T-helper 17 cell (primary cell): ENCODE measurements at regions not wholly inside any gene's neighbourhood (a gene's known extent, or its start where the extent isn't known, plus 50 kb on each side); places are given as distances from the start of the nearest gene placed in this dataset.

ENCODE experiments used
- ATAC-seq: fragments of 150-1000 bp; cut with Tn5 transposase; 2 replicates; pipeline ENCODE4 v1.10.0; 2021; ENCODE audit warnings: mild to moderate bottlenecking, moderate library complexity
- DNase-seq, 3 donors: peaks; one replicate each; pipeline versions ENCODE4 v3.0.0 to v3.0.0-alpha.2; 2020 to 2021
- H3K9me3 ChIP-seq: one replicate; pipeline ENCODE4 v1.7.0; 2013; ENCODE audit warnings: low read length, mild to moderate bottlenecking; ENCODE audit not compliant: control insufficient read depth, poor library complexity, severe bottlenecking
- H3K27ac Mint-ChIP-seq: one replicate; pipeline ENCODE4 v1.8.0; 2022; ENCODE audit warnings: mild to moderate bottlenecking, moderate library complexity, mixed read lengths
- H3K27me3 Mint-ChIP-seq: one replicate; pipeline ENCODE4 v1.8.0; 2022; ENCODE audit warnings: mixed read lengths
- H3K36me3 Mint-ChIP-seq: one replicate; pipeline ENCODE4 v1.8.0; 2022; ENCODE audit warnings: low read depth, mixed read lengths
- H3K4me1 Mint-ChIP-seq: one replicate; pipeline ENCODE4 v1.8.0; 2022; ENCODE audit warnings: mild to moderate bottlenecking, mixed read lengths
- H3K4me3 Mint-ChIP-seq: one replicate; pipeline ENCODE4 v1.8.0; 2022; ENCODE audit warnings: mild to moderate bottlenecking, moderate library complexity, mixed read lengths

DNA sequence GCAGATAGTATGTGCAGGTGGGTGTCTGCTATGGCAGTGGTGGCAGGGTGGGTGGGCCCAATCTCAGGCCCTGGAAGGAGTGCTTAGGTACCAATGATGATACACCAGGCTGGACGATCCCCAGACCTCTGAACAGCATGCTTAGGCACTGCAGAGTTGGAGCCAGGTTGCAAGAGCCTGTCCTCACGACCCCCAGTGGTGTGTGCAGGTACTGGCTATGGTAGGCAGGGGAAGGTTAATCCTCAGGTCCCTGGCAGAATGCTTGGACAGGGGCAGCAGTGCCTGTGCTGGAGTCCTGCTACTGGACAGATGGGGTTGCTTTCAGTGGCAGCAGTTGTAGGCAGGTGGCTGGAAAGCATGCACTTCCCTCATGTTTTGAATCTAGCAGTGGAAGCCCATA is 100.5 kb upstream of the NEK7 start:
- Mint-ChIP-seq H3K36me3 (no peaks in the 10 kb centered on the region), H3K4me3 (no peak overlapping the region), H3K27me3 (no peaks in the 10 kb centered on the region), H3K4me1 (peaks cover 3% of the 10 kb centered on the region), H3K27ac (no peak overlapping the region)
- ATAC-seq (no peak), DNase-seq (no peak)
- no peaks in the 10 kb centered on the region for H3K9me3 ChIP-seq

DNA sequence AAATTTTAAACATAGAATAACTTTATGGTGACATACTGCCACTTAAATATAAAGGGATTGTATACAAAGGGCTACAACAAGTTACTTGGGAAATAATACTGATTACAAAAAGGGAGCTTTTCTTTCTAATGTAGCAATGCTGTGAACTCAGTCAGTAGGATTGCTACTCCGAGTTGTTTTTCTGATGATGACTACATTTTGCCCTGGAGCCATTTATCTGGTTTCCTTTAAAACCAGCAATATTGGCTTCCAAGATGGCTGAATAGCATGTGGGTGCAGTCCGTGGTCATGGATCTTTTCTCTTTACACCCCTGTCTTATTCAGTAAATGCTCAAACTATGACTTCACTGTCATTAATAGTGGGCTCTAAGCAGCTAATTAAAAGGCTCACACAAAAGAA is 92.6 kb upstream of the NEK7 start:
- Mint-ChIP-seq H3K27me3 (peaks cover 17% of the 10 kb centered on the region), H3K4me1 (peaks cover 2% of the 10 kb centered on the region), H3K4me3 (no peak overlapping the region)

DNA sequence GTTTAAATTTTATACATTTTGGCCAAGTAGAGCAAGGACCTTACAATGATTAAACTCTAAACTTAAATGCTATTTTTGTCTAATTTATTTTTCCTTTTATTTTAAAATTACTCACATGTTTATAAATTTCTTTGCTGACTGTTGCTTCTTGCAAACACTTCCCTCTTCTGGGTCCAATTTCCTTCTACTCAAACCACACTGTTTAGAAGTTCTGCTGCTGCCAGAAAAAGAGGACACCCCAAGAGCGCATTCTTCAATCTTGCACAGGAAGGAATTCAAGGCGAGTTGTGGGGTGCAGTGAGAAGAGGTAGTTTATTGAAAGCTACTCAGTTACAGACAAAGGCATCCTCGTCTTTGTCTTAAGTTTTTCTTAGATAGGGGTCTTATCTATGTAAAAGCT is 88.5 kb upstream of the NEK7 start:
- H3K9me3 ChIP-seq = no peaks in the 10 kb centered on the region
- no peak for ATAC-seq
- no peak for DNase-seq
- Mint-ChIP-seq H3K27ac (no peak overlapping the region), H3K36me3 (peaks cover 2% of the 10 kb centered on the region), H3K27me3 (peaks cover 24% of the 10 kb centered on the region), H3K4me3 (no peak overlapping the region), H3K4me1 (peaks cover under 1% of the 10 kb centered on the region)

More for the DNA sequence above, 92.6 kb upstream of the NEK7 start:
- Mint-ChIP-seq H3K27ac (no peak overlapping the region), H3K36me3 (peaks cover 2% of the 10 kb centered on the region)
- ATAC-seq = no peak
- no peaks in the 10 kb centered on the region for H3K9me3 ChIP-seq
- DNase-seq = no peak

DNA sequence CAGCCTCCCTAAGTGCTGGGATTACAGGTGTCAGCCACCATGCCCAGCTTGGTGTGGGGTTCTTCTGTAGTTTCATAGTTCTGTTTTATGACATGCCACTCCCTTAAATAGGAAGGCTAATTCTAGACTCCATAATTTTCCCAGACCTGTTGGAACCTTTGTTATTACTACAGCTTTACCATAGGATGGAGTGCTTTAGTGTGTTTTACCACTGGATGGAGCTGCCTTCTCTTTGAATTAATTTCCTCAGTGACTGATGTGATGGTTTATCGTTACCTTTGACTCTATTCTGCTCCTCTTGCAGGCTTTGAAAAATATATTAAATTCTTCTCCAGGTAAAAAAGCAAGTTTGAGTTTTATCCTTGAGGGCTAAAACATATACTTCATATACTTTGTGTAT is 84.6 kb upstream of the NEK7 start:
- Mint-ChIP-seq H3K4me3 (no peak overlapping the region), H3K36me3 (peaks cover 2% of the 10 kb centered on the region), H3K27ac (peak overlapping the region; percentile 43), H3K4me1 (no peaks in the 10 kb centered on the region), H3K27me3 (peaks cover 30% of the 10 kb centered on the region)
- no peaks in the 10 kb centered on the region for H3K9me3 ChIP-seq
- DNase-seq = no peak
- ATAC-seq = no peak

DNA sequence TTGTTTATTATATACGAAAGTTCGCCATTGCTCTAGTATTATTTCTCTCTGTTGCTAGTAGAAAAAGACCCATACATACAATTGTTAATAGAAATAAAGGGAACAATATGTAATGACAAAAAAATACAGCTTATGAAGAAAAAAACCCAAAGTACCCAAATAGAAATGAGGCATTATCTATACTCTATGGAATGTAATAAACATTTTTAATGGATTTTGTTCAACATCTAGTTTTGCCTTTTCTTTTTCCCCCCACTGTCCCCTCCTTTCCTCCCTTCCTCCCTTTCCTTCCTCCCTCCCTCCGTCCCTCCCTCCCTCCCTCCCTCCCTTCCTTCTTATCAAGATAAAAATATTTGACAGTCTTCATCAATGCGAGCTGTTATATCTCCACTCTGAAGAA is 81.5 kb upstream of the NEK7 start:
- Mint-ChIP-seq H3K27me3 (peaks cover 25% of the 10 kb centered on the region), H3K36me3 (peaks cover 2% of the 10 kb centered on the region), H3K27ac (no peak overlapping the region), H3K4me1 (no peaks in the 10 kb centered on the region), H3K4me3 (no peak overlapping the region)
- H3K9me3 ChIP-seq = no peaks in the 10 kb centered on the region
- ATAC-seq (no peak), DNase-seq (no peak)

DNA sequence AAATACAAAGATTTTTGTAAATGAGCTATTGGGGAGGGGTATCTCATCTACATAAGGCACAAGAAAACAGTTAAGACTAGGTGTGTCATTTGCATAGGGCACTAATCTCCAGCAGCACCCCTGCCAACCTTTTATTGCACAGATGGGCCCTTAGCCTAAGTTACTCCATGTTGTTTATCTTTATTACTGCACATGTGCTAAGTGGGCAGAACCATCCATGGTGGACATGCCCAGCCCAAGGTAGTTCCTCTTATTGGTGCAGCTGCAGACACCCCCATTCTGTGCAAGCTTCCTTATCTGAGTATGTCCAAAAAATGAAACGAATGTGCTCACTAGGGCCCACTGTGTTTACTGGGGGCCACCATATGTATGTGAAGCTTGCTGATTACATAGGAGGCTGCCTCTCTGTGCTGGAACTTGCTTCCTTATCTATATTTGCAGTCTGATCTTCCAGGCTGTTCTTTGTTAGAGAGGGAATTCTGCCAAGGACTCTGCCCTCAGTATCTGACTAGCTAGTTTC is 77.3 kb upstream of the NEK7 start:
- Mint-ChIP-seq H3K27me3 (peaks cover 8% of the 10 kb centered on the region), H3K4me1 (no peaks in the 10 kb centered on the region), H3K4me3 (no peak overlapping the region), H3K27ac (no peak overlapping the region), H3K36me3 (no peaks in the 10 kb centered on the region)
- DNase-seq = no peak
- ATAC-seq = no peak
- H3K9me3 ChIP-seq = no peaks in the 10 kb centered on the region

DNA sequence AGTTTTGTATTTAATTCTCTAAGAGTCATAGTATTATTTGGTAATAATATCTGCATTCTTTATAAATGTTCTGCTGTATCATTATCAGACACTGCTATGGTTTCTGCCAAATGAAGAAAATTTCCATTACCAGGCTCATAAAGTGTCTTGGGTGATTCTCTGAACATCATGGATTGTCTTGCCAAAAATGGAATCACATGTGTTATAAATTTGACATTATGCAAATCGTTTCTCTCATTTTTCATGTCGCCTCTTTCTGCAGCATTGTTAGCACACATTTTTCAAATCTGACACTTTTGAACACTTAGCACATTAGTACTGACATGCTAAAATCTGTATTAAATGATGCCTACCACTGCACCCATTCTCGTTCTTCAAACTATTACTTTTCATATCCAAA is 74.2 kb upstream of the NEK7 start:
- DNase-seq (no peak), ATAC-seq (no peak)
- Mint-ChIP-seq H3K4me3 (no peak overlapping the region), H3K27me3 (peaks cover 5% of the 10 kb centered on the region), H3K27ac (no peak overlapping the region), H3K4me1 (no peaks in the 10 kb centered on the region), H3K36me3 (no peaks in the 10 kb centered on the region)
- H3K9me3 ChIP-seq = no peaks in the 10 kb centered on the region

DNA sequence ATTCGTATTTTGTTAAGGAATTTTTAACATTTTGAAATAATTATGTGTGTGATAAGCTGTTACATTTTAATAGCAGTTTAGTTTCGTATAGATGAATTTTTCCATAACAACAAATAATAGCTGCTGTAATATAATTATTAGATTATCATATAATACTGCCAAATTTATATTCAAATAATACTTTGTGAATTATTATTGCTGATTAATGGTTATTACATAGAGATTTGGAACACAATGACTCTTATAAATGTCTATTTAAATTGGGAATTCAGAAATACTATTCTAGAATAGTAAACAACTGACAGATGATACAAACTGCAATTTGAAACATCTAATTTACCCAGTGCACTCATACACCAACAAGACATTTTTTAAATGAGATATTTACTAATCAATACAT is 73.2 kb upstream of the NEK7 start:
- no peak for DNase-seq
- ATAC-seq = no peak
- peaks cover 2% of the 10 kb centered on the region for H3K4me1 Mint-ChIP-seq
- no peak overlapping the region for H3K4me3 Mint-ChIP-seq
- no peaks in the 10 kb centered on the region for H3K36me3 Mint-ChIP-seq
- peaks cover 5% of the 10 kb centered on the region for H3K27me3 Mint-ChIP-seq
- no peak overlapping the region for H3K27ac Mint-ChIP-seq
- H3K9me3 ChIP-seq = no peaks in the 10 kb centered on the region

DNA sequence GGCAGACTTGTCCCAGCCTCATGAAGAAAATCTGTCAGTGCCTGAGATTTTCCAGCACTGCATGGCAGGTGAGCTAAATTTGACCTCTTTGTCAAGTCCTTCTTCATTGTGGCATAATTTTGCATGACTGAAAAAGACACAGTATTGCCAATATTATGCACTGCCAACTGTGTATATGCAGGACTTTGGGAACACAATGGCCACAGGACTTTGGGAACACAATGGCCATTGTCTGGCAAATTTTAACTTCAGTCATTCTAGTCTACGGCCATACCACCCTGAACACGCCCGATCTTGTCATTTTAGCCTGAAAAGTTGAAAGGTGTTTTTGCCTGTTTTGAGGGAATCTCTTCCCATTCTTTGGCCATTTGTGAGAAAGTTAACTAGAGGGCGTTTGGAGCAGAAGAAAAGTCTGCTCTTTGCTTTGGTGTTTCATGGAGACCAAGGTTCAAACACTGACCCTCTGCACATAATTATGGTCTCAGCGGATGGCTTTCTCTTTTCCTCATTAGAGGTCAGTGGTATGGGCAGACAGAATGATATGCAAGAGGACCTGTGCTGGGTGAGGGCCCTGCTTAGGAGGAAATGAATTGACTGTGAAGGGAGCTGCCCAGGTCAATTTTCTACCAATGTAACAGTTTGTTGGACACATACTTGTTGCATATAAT is 72.4 kb upstream of the NEK7 start:
- H3K4me3 Mint-ChIP-seq = no peak overlapping the region
- no peak for ATAC-seq
- no peak overlapping the region for H3K27ac Mint-ChIP-seq

DNA sequence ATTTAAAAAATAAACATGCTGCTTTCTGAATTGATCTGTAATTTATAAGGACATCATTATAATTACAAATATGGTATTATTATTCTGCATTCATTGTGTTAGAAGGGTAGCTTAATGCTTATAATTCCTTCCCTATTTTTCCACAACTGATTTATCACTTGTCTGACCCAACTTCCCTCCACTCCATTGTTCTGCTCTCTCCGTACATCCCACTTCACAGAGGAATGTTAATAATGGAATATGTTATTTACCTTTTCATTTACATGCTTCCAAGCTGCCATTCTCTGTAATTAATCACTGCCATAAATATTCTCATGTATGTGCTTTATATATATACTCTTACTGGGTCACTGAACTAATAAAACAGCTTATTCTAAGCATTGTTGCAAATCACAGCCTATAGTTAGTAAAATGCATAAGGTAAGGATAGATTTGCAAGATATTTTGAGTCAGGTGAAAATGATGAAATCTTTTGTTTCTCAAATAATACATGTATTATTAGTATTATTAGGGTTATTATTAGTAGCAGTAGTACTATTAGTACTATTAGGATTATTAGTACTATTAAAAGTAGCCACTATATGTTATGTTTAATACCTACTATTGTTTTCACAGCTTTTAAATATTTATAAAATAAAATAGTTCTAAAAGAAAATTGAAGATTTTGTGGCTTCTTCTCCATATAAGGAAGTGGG is 70.6 kb upstream of the NEK7 start:
- Mint-ChIP-seq H3K27me3 (peaks cover 8% of the 10 kb centered on the region), H3K4me3 (no peak overlapping the region), H3K27ac (no peak overlapping the region), H3K36me3 (peaks cover 3% of the 10 kb centered on the region), H3K4me1 (peaks cover 5% of the 10 kb centered on the region)
- DNase-seq (no peak), ATAC-seq (no peak)
- H3K9me3 ChIP-seq = no peaks in the 10 kb centered on the region

More for the DNA sequence above, 72.4 kb upstream of the NEK7 start:
- peaks cover 2% of the 10 kb centered on the region for H3K4me1 Mint-ChIP-seq
- DNase-seq = no peak
- peaks cover 5% of the 10 kb centered on the region for H3K27me3 Mint-ChIP-seq
- H3K36me3 Mint-ChIP-seq = no peaks in the 10 kb centered on the region
- H3K9me3 ChIP-seq = no peaks in the 10 kb centered on the region

DNA sequence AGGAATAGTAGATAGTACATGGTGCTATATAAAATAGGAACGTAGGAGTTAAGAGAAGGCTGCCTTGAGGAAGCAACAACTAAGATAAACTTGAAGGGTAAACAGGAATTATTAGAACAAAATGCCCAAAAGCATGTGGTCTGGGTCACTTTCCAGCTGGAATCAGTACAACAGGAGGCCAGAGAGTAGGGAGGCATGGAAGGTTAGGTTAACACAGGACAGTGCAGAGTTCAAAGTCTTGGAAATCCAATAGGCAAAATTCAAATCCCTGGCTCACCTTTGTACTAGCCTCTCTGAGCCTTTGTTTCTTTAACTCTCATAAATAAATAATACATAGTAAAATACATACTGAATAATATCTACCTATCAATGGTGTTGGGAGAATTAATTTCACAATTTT is 69.0 kb upstream of the NEK7 start:
- Mint-ChIP-seq H3K4me1 (peaks cover 6% of the 10 kb centered on the region), H3K27me3 (peaks cover 15% of the 10 kb centered on the region), H3K36me3 (peaks cover 6% of the 10 kb centered on the region), H3K4me3 (no peak overlapping the region), H3K27ac (no peak overlapping the region)
- DNase-seq (no peak), ATAC-seq (no peak)
- no peaks in the 10 kb centered on the region for H3K9me3 ChIP-seq

DNA sequence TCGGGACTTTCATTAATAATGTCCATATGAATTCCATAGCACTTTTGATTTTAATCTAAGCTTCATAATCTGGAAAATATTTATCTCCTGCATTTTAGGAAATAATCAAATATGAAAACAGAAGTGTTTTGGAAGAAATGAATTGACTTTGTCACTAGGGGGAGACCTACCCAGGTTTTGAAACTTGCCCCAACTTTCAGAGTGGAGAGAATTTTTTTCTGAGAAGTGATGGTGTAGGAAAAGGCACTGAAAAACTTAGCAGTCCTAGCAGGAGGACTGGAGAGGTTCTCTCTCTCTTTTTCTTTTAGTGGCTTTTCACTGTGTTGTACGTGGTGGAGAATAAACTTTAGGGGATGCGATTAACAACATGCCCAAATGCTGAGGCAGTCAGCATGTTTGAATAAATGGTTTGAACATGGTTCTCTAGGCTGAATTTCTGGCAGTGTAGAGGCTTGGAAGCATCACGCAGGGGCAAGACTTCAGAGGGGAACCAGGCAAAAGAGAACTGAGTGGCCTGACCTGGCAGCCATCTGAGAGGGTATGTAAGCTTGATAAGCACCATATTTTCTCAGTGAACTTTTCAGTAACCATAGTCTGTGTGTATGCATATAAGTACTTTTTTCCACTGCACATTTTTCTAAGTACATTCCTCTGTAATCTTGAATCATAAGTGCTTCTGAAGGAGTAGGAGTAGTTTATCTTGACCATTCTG is 68.3 kb upstream of the NEK7 start:
- H3K27ac Mint-ChIP-seq = no peak overlapping the region

DNA sequence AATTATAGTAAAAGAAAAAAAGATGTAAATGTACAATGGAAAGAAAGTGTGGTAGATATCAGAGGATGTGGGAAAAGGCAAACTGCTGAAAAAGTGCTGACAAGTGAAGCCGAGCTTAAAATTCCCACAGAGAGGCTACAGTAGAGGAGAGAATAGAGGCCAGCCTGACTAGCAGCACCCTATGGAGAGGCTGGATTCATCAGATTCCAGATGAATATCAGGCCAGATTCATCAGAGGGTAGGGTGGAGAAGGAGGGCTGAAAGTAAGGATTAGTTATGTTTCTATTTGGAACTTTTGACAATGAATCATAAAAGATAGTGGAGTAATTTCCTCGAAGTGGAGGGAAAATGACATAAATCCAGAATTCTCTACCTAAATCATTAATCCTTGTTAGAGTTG is 60.4 kb upstream of the NEK7 start:
- peaks cover 4% of the 10 kb centered on the region for H3K27me3 Mint-ChIP-seq
- H3K4me1 Mint-ChIP-seq = no peaks in the 10 kb centered on the region
- no peak for ATAC-seq
- H3K27ac Mint-ChIP-seq = no peak overlapping the region
- H3K4me3 Mint-ChIP-seq = no peak overlapping the region
- DNase-seq = no peak
- H3K36me3 Mint-ChIP-seq = peaks cover 3% of the 10 kb centered on the region
- H3K9me3 ChIP-seq = no peaks in the 10 kb centered on the region

More for the DNA sequence above, 68.3 kb upstream of the NEK7 start:
- peak; percentile 40 for ATAC-seq
- DNase-seq = no peak
- Mint-ChIP-seq H3K27me3 (peaks cover 15% of the 10 kb centered on the region), H3K4me3 (no peak overlapping the region), H3K36me3 (peaks cover 6% of the 10 kb centered on the region), H3K4me1 (peaks cover 6% of the 10 kb centered on the region)
- H3K9me3 ChIP-seq = no peaks in the 10 kb centered on the region
